ENCODE measurements at regions not wholly inside any gene's neighbourhood (a gene's known extent, or its start where the extent isn't known, plus 50 kb on each side); places are given as distances from the start of the nearest gene placed in this dataset.
"Not testable (repeated sequence)": the region's sequence is repeated elsewhere in the genome, so short reads cannot be mapped to it uniquely, and the experiment has no call there.

- DNase-seq (ENCODE audit: low read depth), result no peak
These were observed 754.8 kb upstream of the FRG1 start for GRCh38 chr4:189185810-189186432.

GRCh38 chr4:189187531-189188052 lies 753.1 kb upstream of the FRG1 start:
- DNase-seq (ENCODE audit: low read depth), result no peak

GRCh38 chr4:189198624-189199023 lies 742.0 kb upstream of the FRG1 start:
- DNase-seq (ENCODE audit: low read depth), result no peak

DNA sequence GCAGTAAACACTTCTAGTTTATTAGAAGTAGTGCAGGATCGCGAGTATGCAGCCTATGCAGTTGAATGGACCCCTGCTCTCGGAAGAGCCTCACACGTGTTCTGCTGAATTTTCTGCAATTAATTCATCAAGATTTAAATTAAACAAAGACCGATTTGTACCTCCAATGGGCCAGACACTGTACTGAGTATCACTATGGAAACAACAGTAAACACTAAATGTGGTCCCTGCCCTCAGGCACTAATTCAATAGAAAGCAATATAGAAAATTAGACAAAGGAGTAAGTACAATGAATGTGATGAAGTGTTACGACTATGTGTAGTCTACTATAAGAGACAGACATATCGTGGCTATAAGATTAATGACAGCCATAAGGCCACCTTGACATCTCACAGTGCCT lies 740.3 kb upstream of the FRG1 start:
- no peak for DNase-seq (ENCODE audit: low read depth)

- peak; percentile 13 for DNase-seq (ENCODE audit: low read depth)
These were observed 738.3 kb upstream of the FRG1 start for GRCh38 chr4:189202182-189202868.

DNA sequence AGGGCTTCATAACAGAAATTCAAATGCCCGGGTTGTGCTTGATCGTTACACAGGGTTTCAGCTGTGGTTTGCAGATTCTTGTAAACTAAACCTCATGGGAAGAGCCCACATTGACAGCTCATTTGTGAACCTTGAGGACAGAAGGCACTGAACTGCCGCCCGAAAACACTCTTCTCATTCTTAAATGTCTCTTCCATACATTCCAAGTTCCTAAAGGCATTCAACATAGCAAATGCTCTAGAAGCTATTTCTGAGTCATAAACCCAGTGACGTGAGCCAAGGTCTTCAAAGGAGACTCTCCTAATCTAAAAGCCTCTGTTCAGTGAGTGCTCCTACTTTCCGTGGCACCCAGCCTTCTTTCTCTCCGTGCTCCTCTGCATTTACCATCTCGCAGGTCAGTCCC lies 737.8 kb upstream of the FRG1 start:
- DNase-seq (ENCODE audit: low read depth), result no peak

DNA sequence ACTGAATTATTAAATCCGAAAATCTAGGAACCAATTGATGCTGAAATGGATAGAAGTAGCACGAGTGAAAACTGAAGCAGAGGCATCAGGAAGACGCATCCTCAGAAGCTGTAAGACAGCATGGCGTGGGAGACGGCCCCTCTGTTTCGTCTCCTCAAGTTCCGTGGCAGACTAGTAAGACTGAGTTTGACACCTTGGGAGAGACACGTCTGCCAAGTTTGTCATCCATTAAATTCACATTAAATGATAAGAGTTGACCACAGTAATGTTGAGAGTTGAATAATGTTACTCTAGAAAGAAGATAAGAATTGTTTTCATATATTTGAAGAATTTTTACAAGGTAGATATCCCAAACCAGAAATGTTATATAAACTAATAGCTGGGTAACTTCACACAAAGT lies 736.1 kb upstream of the FRG1 start:
- no peak for DNase-seq (ENCODE audit: low read depth)

DNA sequence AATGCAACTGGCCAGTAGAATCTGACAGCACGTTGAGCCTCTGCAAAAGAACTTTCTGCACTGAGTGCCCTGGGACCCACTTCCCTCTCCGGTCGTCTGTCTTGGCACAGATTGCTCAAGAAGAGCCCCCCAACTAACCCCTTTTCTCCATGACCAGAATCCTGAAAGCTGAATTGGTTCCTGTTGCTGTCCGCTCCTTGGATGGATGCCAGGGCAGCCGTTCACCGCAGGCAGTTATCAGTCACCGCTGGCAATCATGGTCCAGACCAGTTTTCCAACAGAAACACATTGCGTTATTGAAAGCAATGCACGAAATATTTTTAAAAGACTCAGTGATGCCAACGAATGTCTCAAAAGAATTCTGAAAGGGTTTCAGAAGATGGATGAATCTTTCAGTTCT lies 733.7 kb upstream of the FRG1 start:
- no peak for DNase-seq (ENCODE audit: low read depth)

GRCh38 chr4:189207872-189208271 lies 732.8 kb upstream of the FRG1 start:
- DNase-seq (ENCODE audit: low read depth), result no peak

GRCh38 chr4:189215574-189215973 lies 725.1 kb upstream of the FRG1 start:
- no peak for DNase-seq (ENCODE audit: low read depth)

GRCh38 chr4:189221691-189222090 lies 719.0 kb upstream of the FRG1 start:
- DNase-seq (ENCODE audit: low read depth), result no peak

DNA sequence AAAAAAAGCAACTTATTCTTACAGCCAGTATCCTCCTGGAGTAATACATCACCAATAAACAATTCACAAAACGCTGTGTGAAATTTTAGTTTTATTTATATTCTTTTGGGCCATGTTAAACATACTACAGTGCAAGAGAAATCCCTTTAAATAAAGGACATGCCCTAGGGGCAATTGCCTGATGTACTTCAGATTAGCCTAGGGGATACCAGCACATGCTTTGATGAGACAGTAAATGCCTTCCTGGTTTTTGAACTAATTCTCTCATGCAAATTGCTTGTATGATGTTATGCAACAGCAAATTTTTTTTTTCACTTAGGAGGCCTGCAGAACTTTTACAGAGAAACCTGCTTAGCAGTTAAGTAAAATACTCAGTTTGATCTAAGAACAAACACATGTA lies 711.9 kb upstream of the FRG1 start:
- no peak for DNase-seq (ENCODE audit: low read depth)

DNA sequence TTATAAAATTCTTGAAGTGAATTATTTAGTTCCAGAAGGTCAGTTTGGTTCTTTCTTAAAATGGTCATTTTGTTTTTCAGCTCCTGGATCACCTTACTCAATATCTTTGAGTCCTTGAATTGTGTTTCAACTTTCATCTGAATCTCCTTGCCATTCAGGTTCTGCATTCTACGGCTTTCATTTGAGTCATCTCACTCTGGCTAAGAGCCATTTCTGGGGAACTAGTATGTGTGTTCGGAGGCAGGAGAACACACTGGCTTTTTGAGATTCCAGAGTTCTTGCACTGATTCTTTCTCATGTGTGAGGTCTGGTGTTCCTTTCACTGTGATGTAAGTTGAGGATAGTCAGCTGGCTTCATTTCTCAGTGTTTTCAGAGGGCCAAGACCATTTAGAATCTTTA lies 708.4 kb upstream of the FRG1 start:
- no peak for DNase-seq (ENCODE audit: low read depth)

DNA sequence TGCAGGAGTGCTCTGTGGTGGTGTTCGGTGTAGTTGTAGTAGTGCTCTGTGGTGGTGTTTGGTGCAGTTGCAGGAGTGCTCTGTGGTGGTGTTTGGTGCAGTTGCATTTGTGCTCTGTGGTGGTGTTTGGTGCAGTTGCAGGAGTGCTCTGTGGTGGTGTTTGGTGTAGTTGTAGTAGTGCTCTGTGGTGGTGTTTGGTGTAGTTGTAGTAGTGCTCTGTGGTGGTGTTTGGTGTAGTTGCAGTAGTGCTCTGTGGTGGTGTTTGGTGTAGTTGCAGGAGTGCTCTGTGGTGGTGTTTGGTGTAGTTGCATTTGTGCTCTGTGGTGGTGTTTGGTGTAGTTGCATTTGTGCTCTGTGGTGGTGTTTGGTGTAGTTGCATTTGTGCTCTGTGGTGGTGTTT lies 706.9 kb upstream of the FRG1 start:
- DNase-seq (ENCODE audit: low read depth), result not testable (repeated sequence)

GRCh38 chr4:189234948-189235347 lies 705.7 kb upstream of the FRG1 start:
- not testable (repeated sequence) for DNase-seq (ENCODE audit: low read depth)

- no peak for DNase-seq (ENCODE audit: low read depth)
These were observed 705.1 kb upstream of the FRG1 start for GRCh38 chr4:189235599-189235998.

DNA sequence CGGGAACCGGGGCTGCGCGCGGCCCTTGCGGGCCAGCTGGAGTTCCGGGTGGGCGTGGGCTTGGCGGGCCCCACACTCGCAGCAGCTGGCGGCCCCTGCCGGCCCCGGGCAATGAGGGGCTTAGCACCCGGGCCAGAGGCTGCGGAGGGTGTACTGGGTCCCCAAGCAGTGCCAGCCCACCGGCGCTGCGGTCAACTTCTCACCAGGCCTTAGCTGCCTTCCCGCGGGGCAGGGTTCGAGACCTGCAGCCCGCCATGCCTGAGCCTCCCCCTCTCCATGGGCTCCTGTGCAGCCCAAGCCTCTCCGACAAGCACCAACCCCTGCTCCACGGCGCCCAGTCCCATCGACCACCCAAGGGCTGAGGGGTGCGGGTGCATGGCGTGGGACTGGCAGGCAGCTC lies 704.4 kb upstream of the FRG1 start:
- DNase-seq (ENCODE audit: low read depth), result not testable (repeated sequence)

GRCh38 chr4:189237340-189237739 lies 703.3 kb upstream of the FRG1 start:
- no peak for DNase-seq (ENCODE audit: low read depth)

DNA sequence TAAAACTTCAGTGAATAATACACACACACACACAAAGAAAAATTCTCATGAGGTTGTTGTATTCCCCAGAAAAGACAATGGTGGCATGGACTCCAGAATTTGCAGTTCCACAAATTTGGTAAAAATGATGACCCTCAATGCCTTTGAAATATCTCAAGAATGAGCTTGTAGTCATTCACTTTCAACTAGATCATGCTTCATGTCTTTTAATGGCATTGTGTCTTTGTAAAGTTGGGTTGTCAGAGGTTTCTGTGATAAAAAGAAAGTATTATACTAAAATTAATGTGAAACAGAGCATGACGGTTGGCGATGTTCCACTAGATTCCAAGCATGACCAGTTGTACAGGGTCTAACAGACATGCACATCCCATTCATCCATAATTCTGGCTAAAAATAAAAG lies 685.0 kb upstream of the FRG1 start:
- DNase-seq (ENCODE audit: low read depth), result no peak

GRCh38 chr4:189261475-189261874 lies 679.2 kb upstream of the FRG1 start:
- no peak for DNase-seq (ENCODE audit: low read depth)

DNA sequence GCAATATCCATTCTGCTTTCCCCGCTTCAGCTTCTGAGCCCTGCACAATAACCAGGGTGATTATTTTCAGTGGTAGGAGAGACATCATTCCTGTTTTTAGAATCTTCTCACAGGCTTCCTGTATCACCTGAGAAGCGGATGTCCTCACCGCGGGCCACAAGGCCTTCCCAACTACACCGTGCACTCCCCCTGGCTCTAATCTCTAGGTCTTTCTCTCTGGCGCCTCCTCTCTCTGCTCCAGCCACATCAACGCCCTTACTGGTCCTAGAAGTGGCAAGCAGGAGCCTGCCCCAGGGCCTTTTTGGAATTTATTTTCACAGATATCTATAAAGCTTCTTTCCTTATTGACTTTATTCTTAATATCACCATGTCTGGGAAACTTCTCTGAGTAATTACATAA lies 675.2 kb upstream of the FRG1 start:
- no peak for DNase-seq (ENCODE audit: low read depth)

GRCh38 chr4:189267312-189267965 lies 673.2 kb upstream of the FRG1 start:
- DNase-seq (ENCODE audit: low read depth), result no peak

DNA sequence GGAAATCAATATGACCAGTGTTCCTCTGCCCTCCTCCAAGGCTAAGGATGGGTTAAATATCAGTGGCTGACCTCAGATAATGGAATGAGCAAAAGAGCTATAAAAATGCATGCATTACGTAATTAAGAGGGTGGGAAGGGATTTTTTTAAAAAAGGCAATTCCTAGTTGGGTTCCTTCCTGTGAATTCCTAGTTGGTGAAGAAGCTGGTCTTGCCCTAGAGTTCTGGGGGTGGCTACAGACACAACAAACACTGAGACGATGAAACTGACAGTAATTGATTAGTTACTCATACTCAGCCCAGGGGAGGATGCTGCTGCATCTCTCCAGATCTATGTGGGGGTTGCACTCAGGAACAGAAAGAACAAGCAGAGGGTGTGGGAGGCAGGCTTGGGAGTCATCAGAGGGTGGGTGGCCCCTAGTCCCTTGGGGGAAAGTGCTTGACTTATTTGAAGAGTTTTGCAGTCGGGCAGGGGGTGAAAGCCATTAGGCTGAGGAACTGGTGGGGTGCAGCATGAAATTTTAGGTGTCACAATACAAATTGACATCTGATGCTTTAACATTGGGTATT lies 662.0 kb upstream of the FRG1 start:
- no peak for DNase-seq (ENCODE audit: low read depth)

Data from activated T-cell treated with anti-CD3 and anti-CD28 coated beads for 48 hours (primary cell).